ENCODE measurements at regions not wholly inside any gene's neighbourhood (a gene's known extent, or its start where the extent isn't known, plus 50 kb on each side); places are given as distances from the start of the nearest gene placed in this dataset.

GRCh38 chr4:54516556-54517215 is 141.1 kb upstream of the KIT start:
- H3K4me1 Mint-ChIP-seq (ENCODE audit: unreplicated experiment), result peaks cover 19% of the 10 kb centered on the region
- no peaks in the 10 kb centered on the region for H3K27me3 Mint-ChIP-seq (ENCODE audit: unreplicated experiment)
- no peak overlapping the region for H3K4me3 Mint-ChIP-seq (ENCODE audit: unreplicated experiment)
- H3K27ac Mint-ChIP-seq (ENCODE audit: unreplicated experiment), result no peak overlapping the region
- H3K36me3 Mint-ChIP-seq (ENCODE audit: unreplicated experiment), result no peaks in the 10 kb centered on the region
- no peak for DNase-seq (ENCODE audit: extremely low spot score, unreplicated experiment)
- peaks cover 10% of the 10 kb centered on the region for H3K9me3 Mint-ChIP-seq (ENCODE audit: unreplicated experiment)
- no peak for TF ChIP-seq CTCF (IDR thresholded peaks at IDR 0.05)

- Mint-ChIP-seq H3K27ac (ENCODE audit: unreplicated experiment) (no peak overlapping the region), H3K9me3 (ENCODE audit: unreplicated experiment) (peaks cover 10% of the 10 kb centered on the region), H3K4me1 (ENCODE audit: unreplicated experiment) (peaks cover 9% of the 10 kb centered on the region), H3K27me3 (ENCODE audit: unreplicated experiment) (no peaks in the 10 kb centered on the region), H3K4me3 (ENCODE audit: unreplicated experiment) (no peak overlapping the region), H3K36me3 (ENCODE audit: unreplicated experiment) (no peaks in the 10 kb centered on the region)
- no peak for DNase-seq (ENCODE audit: extremely low spot score, unreplicated experiment)
- TF ChIP-seq CTCF (IDR thresholded peaks at IDR 0.05), result no peak
These were observed 139.8 kb upstream of the KIT start for GRCh38 chr4:54517781-54518444.

GRCh38 chr4:54525602-54526001 is 132.2 kb upstream of the KIT start:
- Mint-ChIP-seq H3K36me3 (ENCODE audit: unreplicated experiment) (no peaks in the 10 kb centered on the region), H3K4me3 (ENCODE audit: unreplicated experiment) (no peak overlapping the region), H3K27me3 (ENCODE audit: unreplicated experiment) (no peaks in the 10 kb centered on the region), H3K9me3 (ENCODE audit: unreplicated experiment) (no peaks in the 10 kb centered on the region), H3K27ac (ENCODE audit: unreplicated experiment) (no peak overlapping the region), H3K4me1 (ENCODE audit: unreplicated experiment) (no peaks in the 10 kb centered on the region)
- no peak for TF ChIP-seq CTCF (IDR thresholded peaks at IDR 0.05)
- DNase-seq (ENCODE audit: extremely low spot score, unreplicated experiment), result no peak

- Mint-ChIP-seq H3K27me3 (ENCODE audit: unreplicated experiment) (no peaks in the 10 kb centered on the region), H3K36me3 (ENCODE audit: unreplicated experiment) (no peaks in the 10 kb centered on the region), H3K4me1 (ENCODE audit: unreplicated experiment) (no peaks in the 10 kb centered on the region), H3K9me3 (ENCODE audit: unreplicated experiment) (no peaks in the 10 kb centered on the region), H3K27ac (ENCODE audit: unreplicated experiment) (no peak overlapping the region), H3K4me3 (ENCODE audit: unreplicated experiment) (no peak overlapping the region)
- no peak for TF ChIP-seq CTCF (IDR thresholded peaks at IDR 0.05)
- no peak for DNase-seq (ENCODE audit: extremely low spot score, unreplicated experiment)
These were observed 131.2 kb upstream of the KIT start for GRCh38 chr4:54526560-54526959.

- Mint-ChIP-seq H3K9me3 (ENCODE audit: unreplicated experiment) (no peaks in the 10 kb centered on the region), H3K4me3 (ENCODE audit: unreplicated experiment) (no peak overlapping the region), H3K36me3 (ENCODE audit: unreplicated experiment) (no peaks in the 10 kb centered on the region), H3K4me1 (ENCODE audit: unreplicated experiment) (no peaks in the 10 kb centered on the region), H3K27me3 (ENCODE audit: unreplicated experiment) (no peaks in the 10 kb centered on the region), H3K27ac (ENCODE audit: unreplicated experiment) (no peak overlapping the region)
- no peak for TF ChIP-seq CTCF (IDR thresholded peaks at IDR 0.05)
- DNase-seq (ENCODE audit: extremely low spot score, unreplicated experiment), result no peak
These were observed 130.2 kb upstream of the KIT start for GRCh38 chr4:54527532-54527931.

Data from osteocyte (in vitro differentiated cells).